ENCODE measurements at regions not wholly inside any gene's neighbourhood (a gene's known extent, or its start where the extent isn't known, plus 50 kb on each side); places are given as distances from the start of the nearest gene placed in this dataset.

DNA sequence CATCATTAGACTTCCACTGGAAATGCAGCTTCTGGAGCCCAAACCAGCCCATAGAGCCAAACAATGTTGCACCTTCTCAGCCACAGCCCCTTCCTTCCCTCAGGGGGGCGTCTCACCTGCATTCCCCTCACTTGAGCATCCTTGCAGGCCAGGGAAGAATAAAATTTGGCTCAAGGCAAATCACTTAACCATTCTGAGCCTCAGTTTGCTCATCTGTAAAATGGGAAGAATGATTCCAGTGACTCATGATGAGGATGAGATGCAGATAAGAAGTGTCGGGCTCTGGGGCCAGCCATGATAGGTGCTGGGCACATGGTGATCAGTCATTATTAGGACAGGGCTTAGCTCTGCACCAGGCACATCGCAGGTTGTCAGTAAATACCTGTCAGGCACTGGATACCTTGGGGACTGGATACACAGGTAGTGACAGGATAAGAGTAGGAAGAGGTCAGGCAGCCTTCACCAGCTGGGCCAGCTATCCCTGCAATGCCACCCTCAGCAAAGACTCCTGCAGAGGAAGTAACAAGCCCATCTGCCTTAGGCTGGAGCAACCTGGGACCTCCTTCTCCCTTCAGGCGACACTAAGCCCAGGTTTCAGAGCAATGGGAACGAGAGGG, 208.0 kb upstream of the TNRC6C start:
- TF ChIP-seq ZNF2 (tag by site-specific recombination; IDR thresholded peaks at IDR 0.05) (no peak), ZNF157 (tag by site-specific recombination; IDR thresholded peaks at IDR 0.05) (no peak), SALL2 (tag by site-specific recombination; IDR thresholded peaks at IDR 0.05; ENCODE audit: borderline replicate concordance) (no peak), ZNF837 (tag by site-specific recombination; IDR thresholded peaks at IDR 0.05) (no peak), ZFP37 (tag by site-specific recombination; IDR thresholded peaks at IDR 0.05) (no peak), ZNF623 (tag by site-specific recombination; IDR thresholded peaks at IDR 0.05) (no peak), ZNF366 (tag by site-specific recombination; conservative IDR thresholded peaks at IDR 0.05) (no peak), GLIS1 (tag by site-specific recombination; IDR thresholded peaks at IDR 0.05) (no peak), SP3 (tag by site-specific recombination; IDR thresholded peaks at IDR 0.05) (no peak), ZNF501 (tag by site-specific recombination; IDR thresholded peaks at IDR 0.05) (no peak), ZBTB20 (tag by site-specific recombination; IDR thresholded peaks at IDR 0.05) (no peak), ZNF558 (tag by site-specific recombination; IDR thresholded peaks at IDR 0.05) (no peak), ZNF747 (tag by site-specific recombination; IDR thresholded peaks at IDR 0.05) (no peak), EGR2 (tag by site-specific recombination; IDR thresholded peaks at IDR 0.05; ENCODE audit: low read depth) (no peak), MZF1 (tag by site-specific recombination; IDR thresholded peaks at IDR 0.05; ENCODE audit: borderline replicate concordance) (no peak)
- TF ChIP-seq, protein P1, sequence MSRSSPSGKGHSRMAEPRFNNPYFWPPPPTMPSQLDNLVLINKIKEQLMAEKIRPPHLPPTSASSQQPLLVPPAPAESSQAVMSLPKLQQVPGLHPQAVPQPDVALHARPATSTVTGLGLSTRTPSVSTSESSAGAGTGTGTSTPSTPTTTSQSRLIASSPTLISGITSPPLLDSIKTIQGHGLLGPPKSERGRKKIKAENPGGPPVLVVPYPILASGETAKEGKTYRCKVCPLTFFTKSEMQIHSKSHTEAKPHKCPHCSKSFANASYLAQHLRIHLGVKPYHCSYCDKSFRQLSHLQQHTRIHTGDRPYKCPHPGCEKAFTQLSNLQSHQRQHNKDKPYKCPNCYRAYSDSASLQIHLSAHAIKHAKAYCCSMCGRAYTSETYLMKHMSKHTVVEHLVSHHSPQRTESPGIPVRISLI (tag by site-specific recombination; IDR thresholded peaks at IDR 0.05): no peak
- TF ChIP-seq, protein P2, sequence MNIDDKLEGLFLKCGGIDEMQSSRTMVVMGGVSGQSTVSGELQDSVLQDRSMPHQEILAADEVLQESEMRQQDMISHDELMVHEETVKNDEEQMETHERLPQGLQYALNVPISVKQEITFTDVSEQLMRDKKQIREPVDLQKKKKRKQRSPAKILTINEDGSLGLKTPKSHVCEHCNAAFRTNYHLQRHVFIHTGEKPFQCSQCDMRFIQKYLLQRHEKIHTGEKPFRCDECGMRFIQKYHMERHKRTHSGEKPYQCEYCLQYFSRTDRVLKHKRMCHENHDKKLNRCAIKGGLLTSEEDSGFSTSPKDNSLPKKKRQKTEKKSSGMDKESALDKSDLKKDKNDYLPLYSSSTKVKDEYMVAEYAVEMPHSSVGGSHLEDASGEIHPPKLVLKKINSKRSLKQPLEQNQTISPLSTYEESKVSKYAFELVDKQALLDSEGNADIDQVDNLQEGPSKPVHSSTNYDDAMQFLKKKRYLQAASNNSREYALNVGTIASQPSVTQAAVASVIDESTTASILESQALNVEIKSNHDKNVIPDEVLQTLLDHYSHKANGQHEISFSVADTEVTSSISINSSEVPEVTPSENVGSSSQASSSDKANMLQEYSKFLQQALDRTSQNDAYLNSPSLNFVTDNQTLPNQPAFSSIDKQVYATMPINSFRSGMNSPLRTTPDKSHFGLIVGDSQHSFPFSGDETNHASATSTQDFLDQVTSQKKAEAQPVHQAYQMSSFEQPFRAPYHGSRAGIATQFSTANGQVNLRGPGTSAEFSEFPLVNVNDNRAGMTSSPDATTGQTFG (tag by site-specific recombination; IDR thresholded peaks at IDR 0.05; ENCODE audit: borderline replicate concordance): no peak
- TF ChIP-seq, protein P3, sequence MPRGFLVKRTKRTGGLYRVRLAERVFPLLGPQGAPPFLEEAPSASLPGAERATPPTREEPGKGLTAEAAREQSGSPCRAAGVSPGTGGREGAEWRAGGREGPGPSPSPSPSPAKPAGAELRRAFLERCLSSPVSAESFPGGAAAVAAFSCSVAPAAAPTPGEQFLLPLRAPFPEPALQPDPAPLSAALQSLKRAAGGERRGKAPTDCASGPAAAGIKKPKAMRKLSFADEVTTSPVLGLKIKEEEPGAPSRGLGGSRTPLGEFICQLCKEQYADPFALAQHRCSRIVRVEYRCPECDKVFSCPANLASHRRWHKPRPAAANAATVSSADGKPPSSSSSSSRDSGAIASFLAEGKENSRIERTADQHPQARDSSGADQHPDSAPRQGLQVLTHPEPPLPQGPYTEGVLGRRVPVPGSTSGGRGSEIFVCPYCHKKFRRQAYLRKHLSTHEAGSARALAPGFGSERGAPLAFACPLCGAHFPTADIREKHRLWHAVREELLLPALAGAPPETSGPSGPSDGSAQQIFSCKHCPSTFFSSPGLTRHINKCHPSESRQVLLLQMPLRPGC (tag by site-specific recombination; IDR thresholded peaks at IDR 0.05): no peak
- Histone ChIP-seq H3K4me1 (ENCODE audit: control insufficient read depth, insufficient read depth, low read length) (no peaks in the 10 kb centered on the region), H3K9me3 (ENCODE audit: control insufficient read depth, insufficient read depth, low read depth, low read length) (no peaks in the 10 kb centered on the region), H3K27ac (ENCODE audit: extremely low read depth, low read depth, low read length) (no peak overlapping the region), H3K36me3 (ENCODE audit: control insufficient read depth in 2 of 2, insufficient read depth in 1 of 2, low read length in 2 of 2) (no peaks in the 10 kb centered on the region), H3K4me3 (ENCODE audit: low read depth, low read length) (no peak overlapping the region)
- CTCF ChIA-PET: interaction anchor here (1.8 kb wide), 1 partner anchor 264 kb away, joined by 5 read pairs; no protein-coding TSS in a partner anchor
- POLR2A ChIA-PET: interaction anchor here (1.3 kb wide), 1 partner anchor 208 kb away, joined by 4 read pairs; the partner anchor contains the start of gene TNRC6C

DNA sequence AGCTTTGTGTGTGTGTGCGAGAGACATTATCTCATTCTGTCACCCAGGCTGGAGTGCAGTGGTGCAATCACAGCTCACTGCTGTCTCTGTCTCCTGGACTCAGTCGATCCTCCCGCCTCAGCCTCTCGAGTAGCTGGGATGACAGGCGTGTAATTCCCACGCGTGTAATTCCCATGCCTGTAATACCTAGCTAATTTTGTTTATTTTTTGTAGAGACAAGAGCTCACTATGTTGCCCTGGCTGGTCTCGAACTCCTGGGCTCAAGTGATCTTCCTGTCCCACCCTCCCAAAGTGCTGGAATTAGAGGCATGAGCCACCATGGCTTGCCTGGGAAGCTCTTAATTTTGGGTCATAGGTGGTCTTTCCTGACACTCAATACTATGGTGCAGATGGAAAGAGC, 205.3 kb upstream of the TNRC6C start:
- H3K27ac ChIP-seq (ENCODE audit: extremely low read depth, low read depth, low read length): no peak overlapping the region
- H3K36me3 ChIP-seq (ENCODE audit: control insufficient read depth in 2 of 2, insufficient read depth in 1 of 2, low read length in 2 of 2): no peaks in the 10 kb centered on the region
- POLR2A ChIA-PET: no interaction called here
- H3K4me1 ChIP-seq (ENCODE audit: control insufficient read depth, insufficient read depth, low read length): no peaks in the 10 kb centered on the region
- no peaks in the 10 kb centered on the region for H3K9me3 ChIP-seq (ENCODE audit: control insufficient read depth, insufficient read depth, low read depth, low read length)
- H3K4me3 ChIP-seq (ENCODE audit: low read depth, low read length): no peak overlapping the region
- CTCF ChIA-PET: interaction anchor here (0.6 to 1.9 kb wide), 4 partner anchors 9 to 211 kb away, joined by 3 to 4 read pairs (median 4); no protein-coding TSS in a partner anchor
- no peak for TF ChIP-seq ZNF114 (tag by site-specific recombination; IDR thresholded peaks at IDR 0.05)
- TF ChIP-seq, protein P4, sequence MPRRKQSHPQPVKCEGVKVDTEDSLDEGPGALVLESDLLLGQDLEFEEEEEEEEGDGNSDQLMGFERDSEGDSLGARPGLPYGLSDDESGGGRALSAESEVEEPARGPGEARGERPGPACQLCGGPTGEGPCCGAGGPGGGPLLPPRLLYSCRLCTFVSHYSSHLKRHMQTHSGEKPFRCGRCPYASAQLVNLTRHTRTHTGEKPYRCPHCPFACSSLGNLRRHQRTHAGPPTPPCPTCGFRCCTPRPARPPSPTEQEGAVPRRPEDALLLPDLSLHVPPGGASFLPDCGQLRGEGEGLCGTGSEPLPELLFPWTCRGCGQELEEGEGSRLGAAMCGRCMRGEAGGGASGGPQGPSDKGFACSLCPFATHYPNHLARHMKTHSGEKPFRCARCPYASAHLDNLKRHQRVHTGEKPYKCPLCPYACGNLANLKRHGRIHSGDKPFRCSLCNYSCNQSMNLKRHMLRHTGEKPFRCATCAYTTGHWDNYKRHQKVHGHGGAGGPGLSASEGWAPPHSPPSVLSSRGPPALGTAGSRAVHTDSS (tag by site-specific recombination; IDR thresholded peaks at IDR 0.05): no peak
- TF ChIP-seq ZNF510 (tag by site-specific recombination; IDR thresholded peaks at IDR 0.05; ENCODE audit: insufficient replicate concordance): no peak
- no peak for TF ChIP-seq BCL11B (tag by site-specific recombination; IDR thresholded peaks at IDR 0.05; ENCODE audit: low read depth)
- no peak for TF ChIP-seq GLIS2 (tag by site-specific recombination; IDR thresholded peaks at IDR 0.05)
- TF ChIP-seq, protein P5, sequence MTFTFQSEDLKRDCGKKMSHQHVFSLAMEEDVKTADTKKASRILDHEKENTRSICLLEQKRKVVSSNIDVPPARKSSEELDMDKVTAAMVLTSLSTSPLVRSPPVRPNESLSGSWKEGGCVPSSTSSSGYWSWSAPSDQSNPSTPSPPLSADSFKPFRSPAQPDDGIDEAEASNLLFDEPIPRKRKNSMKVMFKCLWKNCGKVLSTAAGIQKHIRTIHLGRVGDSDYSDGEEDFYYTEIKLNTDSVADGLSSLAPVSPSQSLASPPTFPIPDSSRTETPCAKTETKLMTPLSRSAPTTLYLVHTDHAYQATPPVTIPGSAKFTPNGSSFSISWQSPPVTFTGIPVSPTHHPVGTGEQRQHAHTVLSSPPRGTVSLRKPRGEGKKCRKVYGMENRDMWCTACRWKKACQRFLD (tag by site-specific recombination; IDR thresholded peaks at IDR 0.05): no peak
- no peak for TF ChIP-seq ZNF335 (tag by site-specific recombination; conservative IDR thresholded peaks at IDR 0.05)
- no peak for TF ChIP-seq SCRT1 (tag by site-specific recombination; IDR thresholded peaks at IDR 0.05; ENCODE audit: borderline replicate concordance)
- TF ChIP-seq ZNF37A (tag by site-specific recombination; IDR thresholded peaks at IDR 0.05): no peak
- TF ChIP-seq ZNF394 (tag by site-specific recombination; IDR thresholded peaks at IDR 0.05; ENCODE audit: borderline replicate concordance): no peak
- no peak for TF ChIP-seq ZSCAN16 (tag by site-specific recombination; IDR thresholded peaks at IDR 0.05)
